ENCODE measurements at regions not wholly inside any gene's neighbourhood (a gene's known extent, or its start where the extent isn't known, plus 50 kb on each side); places are given as distances from the start of the nearest gene placed in this dataset.

GRCh38 chr3:164049847-164050246 lies 1028.4 kb downstream of the SI start:
- no peak overlapping the region for H3K4me3 ChIP-seq
- no peak for ATAC-seq (ENCODE audit: low FRiP score in 2 of 2)
- H3K27ac ChIP-seq: no peak overlapping the region
- DNase-seq: no peak
- TF ChIP-seq POLR2AphosphoS5 (IDR thresholded peaks at IDR 0.05) (no peak), EP300 (IDR thresholded peaks at IDR 0.05) (no peak), CTCF (IDR thresholded peaks at IDR 0.05) (no peak), POLR2A (IDR thresholded peaks at IDR 0.05) (no peak)
- no peaks in the 10 kb centered on the region for H3K36me3 ChIP-seq
- no peaks in the 10 kb centered on the region for H3K27me3 ChIP-seq
- H3K4me1 ChIP-seq: no peaks in the 10 kb centered on the region
- 83 to 95% methylated on average over 1 of the region's 1 CpG for WGBS, 2 donors
- H3K9me3 ChIP-seq: no peaks in the 10 kb centered on the region

DNA sequence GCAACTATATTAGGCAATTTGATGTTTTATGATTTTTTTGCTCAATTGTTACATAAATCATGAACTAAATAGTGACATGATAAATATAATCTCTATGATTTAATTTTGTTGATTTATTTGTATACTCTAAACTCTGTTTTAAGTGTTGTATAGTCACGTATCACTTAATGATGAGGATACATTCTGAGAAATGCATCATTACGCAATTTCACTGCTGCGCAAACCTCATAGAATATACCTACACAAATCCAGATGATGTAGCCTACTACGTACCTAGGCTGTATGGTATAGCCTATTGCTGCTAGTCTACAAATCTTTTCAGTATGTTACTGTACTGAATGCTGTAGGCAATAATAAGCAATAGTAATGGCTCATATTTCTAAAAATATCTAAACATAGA lies 1029.8 kb downstream of the SI start:
- no peak overlapping the region for H3K4me3 ChIP-seq
- H3K9me3 ChIP-seq: no peaks in the 10 kb centered on the region
- no peaks in the 10 kb centered on the region for H3K27me3 ChIP-seq
- no peaks in the 10 kb centered on the region for H3K36me3 ChIP-seq
- no peak overlapping the region for H3K27ac ChIP-seq
- WGBS, 2 donors: 93 to 94% methylated on average over 4 of the region's 4 CpGs
- no peak for ATAC-seq (ENCODE audit: low FRiP score in 2 of 2)
- no peak for DNase-seq
- H3K4me1 ChIP-seq: no peaks in the 10 kb centered on the region
- no peak for TF ChIP-seq POLR2A (IDR thresholded peaks at IDR 0.05)
- no peak for TF ChIP-seq EP300 (IDR thresholded peaks at IDR 0.05)
- no peak for TF ChIP-seq POLR2AphosphoS5 (IDR thresholded peaks at IDR 0.05)
- TF ChIP-seq CTCF (IDR thresholded peaks at IDR 0.05): no peak

- H3K27ac ChIP-seq: no peak overlapping the region
- no peak for ATAC-seq (ENCODE audit: low FRiP score in 2 of 2)
- DNase-seq: no peak
- 74 to 77% methylated on average over 2 of the region's 2 CpGs for WGBS, 2 donors
- H3K4me1 ChIP-seq: no peaks in the 10 kb centered on the region
- no peaks in the 10 kb centered on the region for H3K27me3 ChIP-seq
- H3K9me3 ChIP-seq: no peaks in the 10 kb centered on the region
- TF ChIP-seq POLR2A (IDR thresholded peaks at IDR 0.05) (no peak), CTCF (IDR thresholded peaks at IDR 0.05) (no peak), EP300 (IDR thresholded peaks at IDR 0.05) (no peak), POLR2AphosphoS5 (IDR thresholded peaks at IDR 0.05) (no peak)
- H3K4me3 ChIP-seq: no peak overlapping the region
- H3K36me3 ChIP-seq: no peaks in the 10 kb centered on the region
Measured at GRCh38 chr3:164040991-164041390, 1037.3 kb downstream of the SI start.

- no peak for DNase-seq
- Histone ChIP-seq H3K4me3 (no peak overlapping the region), H3K36me3 (no peaks in the 10 kb centered on the region), H3K4me1 (no peaks in the 10 kb centered on the region), H3K9me3 (no peaks in the 10 kb centered on the region), H3K27me3 (no peaks in the 10 kb centered on the region), H3K27ac (no peak overlapping the region)
- no peak for ATAC-seq (ENCODE audit: low FRiP score in 2 of 2)
- WGBS, 2 donors: 57 to 68% methylated on average over 4 of the region's 4 CpGs
- no peak for TF ChIP-seq EP300 (IDR thresholded peaks at IDR 0.05)
- TF ChIP-seq POLR2AphosphoS5 (IDR thresholded peaks at IDR 0.05): no peak
- no peak for TF ChIP-seq CTCF (IDR thresholded peaks at IDR 0.05)
- no peak for TF ChIP-seq POLR2A (IDR thresholded peaks at IDR 0.05)
Measured at GRCh38 chr3:164030194-164030593, 1048.1 kb downstream of the SI start.

- Histone ChIP-seq H3K27ac (no peak overlapping the region), H3K4me3 (no peak overlapping the region), H3K36me3 (no peaks in the 10 kb centered on the region), H3K4me1 (no peaks in the 10 kb centered on the region), H3K9me3 (no peaks in the 10 kb centered on the region), H3K27me3 (no peaks in the 10 kb centered on the region)
- no peak for DNase-seq
- 83 to 85% methylated on average over 10 of the region's 10 CpGs for WGBS, 2 donors
- no peak for TF ChIP-seq EP300 (IDR thresholded peaks at IDR 0.05)
- no peak for TF ChIP-seq POLR2A (IDR thresholded peaks at IDR 0.05)
- TF ChIP-seq POLR2AphosphoS5 (IDR thresholded peaks at IDR 0.05): no peak
- no peak for TF ChIP-seq CTCF (IDR thresholded peaks at IDR 0.05)
- no peak for ATAC-seq (ENCODE audit: low FRiP score in 2 of 2)
Measured at GRCh38 chr3:164024786-164025185, 1053.5 kb downstream of the SI start.
